ENCODE measurements at regions not wholly inside any gene's neighbourhood (a gene's known extent, or its start where the extent isn't known, plus 50 kb on each side); places are given as distances from the start of the nearest gene placed in this dataset.

DNA sequence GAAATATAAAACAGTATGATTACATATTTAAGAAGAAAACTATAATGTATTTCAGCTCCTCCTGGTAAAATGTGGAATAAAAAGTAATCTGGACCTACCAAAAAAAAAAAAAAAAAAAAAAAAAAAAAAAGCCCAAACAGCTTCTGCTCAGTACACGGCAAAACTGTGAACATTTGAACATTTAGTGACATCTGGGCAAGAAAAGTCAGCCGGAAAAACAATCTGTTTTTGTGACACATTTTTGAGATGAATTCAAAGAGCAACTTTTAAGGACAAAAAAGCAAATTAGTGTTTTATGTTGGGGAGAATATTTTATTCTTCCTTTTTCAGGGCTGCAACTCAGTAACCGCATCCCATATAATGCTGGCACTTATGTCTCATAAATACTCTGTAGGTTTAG is 649.7 kb upstream of the KCNMB2 start:
- Histone ChIP-seq H3K4me1 (ENCODE audit: control insufficient read depth in 4 of 4, insufficient read depth in 4 of 4, low read length in 3 of 4) (no peaks in the 10 kb centered on the region), H3K27ac (ENCODE audit: low read depth in 1 of 2, low read length in 2 of 2) (no peak overlapping the region), H3K36me3 (ENCODE audit: control insufficient read depth in 4 of 4, insufficient read depth in 3 of 4, low read depth in 1 of 4, low read length in 3 of 4) (no peaks in the 10 kb centered on the region), H3K9ac (ENCODE audit: low read depth in 1 of 2, low read length in 2 of 2) (no peak overlapping the region), H3K9me3 (ENCODE audit: control insufficient read depth in 4 of 4, low read length in 3 of 4) (no peaks in the 10 kb centered on the region), H3K4me3 (ENCODE audit: low read depth in 1 of 3, low read length in 3 of 3) (no peak overlapping the region), H3K27me3 (ENCODE audit: control insufficient read depth in 4 of 4, insufficient read depth in 4 of 4, low read length in 3 of 4) (no peaks in the 10 kb centered on the region)
- no peak for DNase-seq (ENCODE audit: low spot score)
- WGBS, result 95% methylated on average over 3 of the region's 3 CpGs
- TF ChIP-seq FOXA1 (IDR thresholded peaks at IDR 0.05) (no peak), GABPA (IDR thresholded peaks at IDR 0.05 in 1 of 2, conservative IDR thresholded peaks at IDR 0.05 in 1 of 2) (no peak), EGR1 (IDR thresholded peaks at IDR 0.05; ENCODE audit: low read depth in 2 of 2) (no peak), FOXA2 (IDR thresholded peaks at IDR 0.05) (no peak)

DNA sequence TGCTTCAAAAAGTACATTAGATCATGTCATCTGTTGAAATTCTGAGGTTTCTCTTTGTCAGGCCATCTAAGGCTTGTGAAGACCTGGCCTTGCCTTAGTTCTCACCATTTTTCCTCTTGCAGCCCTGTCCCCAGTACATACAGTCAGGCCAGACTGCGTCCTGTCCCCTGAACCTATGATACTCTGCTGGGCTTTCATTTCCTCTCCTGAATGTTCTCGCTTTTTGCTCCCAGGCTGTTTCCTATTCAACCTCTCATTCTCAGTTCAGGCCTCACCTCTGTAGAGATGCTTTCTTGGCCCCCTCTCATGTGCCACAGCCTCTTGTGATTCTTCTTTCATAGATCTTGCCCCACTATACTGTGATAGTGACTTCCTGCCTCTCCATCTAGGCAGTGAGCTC is 648.8 kb upstream of the KCNMB2 start:
- WGBS, result 93% methylated on average over 2 of the region's 2 CpGs
- no peak for TF ChIP-seq EGR1 (IDR thresholded peaks at IDR 0.05; ENCODE audit: low read depth in 2 of 2)
- no peak for TF ChIP-seq NR2F2 (IDR thresholded peaks at IDR 0.05)
- TF ChIP-seq, protein P1, sequence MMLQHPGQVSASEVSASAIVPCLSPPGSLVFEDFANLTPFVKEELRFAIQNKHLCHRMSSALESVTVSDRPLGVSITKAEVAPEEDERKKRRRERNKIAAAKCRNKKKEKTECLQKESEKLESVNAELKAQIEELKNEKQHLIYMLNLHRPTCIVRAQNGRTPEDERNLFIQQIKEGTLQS (IDR thresholded peaks at IDR 0.05), result no peak
- TF ChIP-seq FOXA1 (IDR thresholded peaks at IDR 0.05), result no peak
- TF ChIP-seq GABPA (IDR thresholded peaks at IDR 0.05 in 1 of 2, conservative IDR thresholded peaks at IDR 0.05 in 1 of 2), result no peak
- TF ChIP-seq FOXA2 (IDR thresholded peaks at IDR 0.05), result no peak
- no peak for TF ChIP-seq RXRA (IDR thresholded peaks at IDR 0.05)
- TF ChIP-seq YY1 (IDR thresholded peaks at IDR 0.05), result no peak
- TF ChIP-seq, protein P2, sequence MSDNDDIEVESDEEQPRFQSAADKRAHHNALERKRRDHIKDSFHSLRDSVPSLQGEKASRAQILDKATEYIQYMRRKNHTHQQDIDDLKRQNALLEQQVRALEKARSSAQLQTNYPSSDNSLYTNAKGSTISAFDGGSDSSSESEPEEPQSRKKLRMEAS (IDR thresholded peaks at IDR 0.05), result no peak
- no peak for TF ChIP-seq TAF1 (conservative IDR thresholded peaks at IDR 0.05)
- no peak for TF ChIP-seq SP1 (IDR thresholded peaks at IDR 0.05)
- TF ChIP-seq, protein P3, sequence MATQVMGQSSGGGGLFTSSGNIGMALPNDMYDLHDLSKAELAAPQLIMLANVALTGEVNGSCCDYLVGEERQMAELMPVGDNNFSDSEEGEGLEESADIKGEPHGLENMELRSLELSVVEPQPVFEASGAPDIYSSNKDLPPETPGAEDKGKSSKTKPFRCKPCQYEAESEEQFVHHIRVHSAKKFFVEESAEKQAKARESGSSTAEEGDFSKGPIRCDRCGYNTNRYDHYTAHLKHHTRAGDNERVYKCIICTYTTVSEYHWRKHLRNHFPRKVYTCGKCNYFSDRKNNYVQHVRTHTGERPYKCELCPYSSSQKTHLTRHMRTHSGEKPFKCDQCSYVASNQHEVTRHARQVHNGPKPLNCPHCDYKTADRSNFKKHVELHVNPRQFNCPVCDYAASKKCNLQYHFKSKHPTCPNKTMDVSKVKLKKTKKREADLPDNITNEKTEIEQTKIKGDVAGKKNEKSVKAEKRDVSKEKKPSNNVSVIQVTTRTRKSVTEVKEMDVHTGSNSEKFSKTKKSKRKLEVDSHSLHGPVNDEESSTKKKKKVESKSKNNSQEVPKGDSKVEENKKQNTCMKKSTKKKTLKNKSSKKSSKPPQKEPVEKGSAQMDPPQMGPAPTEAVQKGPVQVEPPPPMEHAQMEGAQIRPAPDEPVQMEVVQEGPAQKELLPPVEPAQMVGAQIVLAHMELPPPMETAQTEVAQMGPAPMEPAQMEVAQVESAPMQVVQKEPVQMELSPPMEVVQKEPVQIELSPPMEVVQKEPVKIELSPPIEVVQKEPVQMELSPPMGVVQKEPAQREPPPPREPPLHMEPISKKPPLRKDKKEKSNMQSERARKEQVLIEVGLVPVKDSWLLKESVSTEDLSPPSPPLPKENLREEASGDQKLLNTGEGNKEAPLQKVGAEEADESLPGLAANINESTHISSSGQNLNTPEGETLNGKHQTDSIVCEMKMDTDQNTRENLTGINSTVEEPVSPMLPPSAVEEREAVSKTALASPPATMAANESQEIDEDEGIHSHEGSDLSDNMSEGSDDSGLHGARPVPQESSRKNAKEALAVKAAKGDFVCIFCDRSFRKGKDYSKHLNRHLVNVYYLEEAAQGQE (IDR thresholded peaks at IDR 0.05), result no peak
- TF ChIP-seq, protein P4, sequence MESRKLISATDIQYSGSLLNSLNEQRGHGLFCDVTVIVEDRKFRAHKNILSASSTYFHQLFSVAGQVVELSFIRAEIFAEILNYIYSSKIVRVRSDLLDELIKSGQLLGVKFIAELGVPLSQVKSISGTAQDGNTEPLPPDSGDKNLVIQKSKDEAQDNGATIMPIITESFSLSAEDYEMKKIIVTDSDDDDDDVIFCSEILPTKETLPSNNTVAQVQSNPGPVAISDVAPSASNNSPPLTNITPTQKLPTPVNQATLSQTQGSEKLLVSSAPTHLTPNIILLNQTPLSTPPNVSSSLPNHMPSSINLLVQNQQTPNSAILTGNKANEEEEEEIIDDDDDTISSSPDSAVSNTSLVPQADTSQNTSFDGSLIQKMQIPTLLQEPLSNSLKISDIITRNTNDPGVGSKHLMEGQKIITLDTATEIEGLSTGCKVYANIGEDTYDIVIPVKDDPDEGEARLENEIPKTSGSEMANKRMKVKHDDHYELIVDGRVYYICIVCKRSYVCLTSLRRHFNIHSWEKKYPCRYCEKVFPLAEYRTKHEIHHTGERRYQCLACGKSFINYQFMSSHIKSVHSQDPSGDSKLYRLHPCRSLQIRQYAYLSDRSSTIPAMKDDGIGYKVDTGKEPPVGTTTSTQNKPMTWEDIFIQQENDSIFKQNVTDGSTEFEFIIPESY (IDR thresholded peaks at IDR 0.05), result no peak
- TF ChIP-seq HNF4A (conservative IDR thresholded peaks at IDR 0.05), result no peak
- TF ChIP-seq HNF4G (IDR thresholded peaks at IDR 0.05), result no peak
- TF ChIP-seq, protein P5, sequence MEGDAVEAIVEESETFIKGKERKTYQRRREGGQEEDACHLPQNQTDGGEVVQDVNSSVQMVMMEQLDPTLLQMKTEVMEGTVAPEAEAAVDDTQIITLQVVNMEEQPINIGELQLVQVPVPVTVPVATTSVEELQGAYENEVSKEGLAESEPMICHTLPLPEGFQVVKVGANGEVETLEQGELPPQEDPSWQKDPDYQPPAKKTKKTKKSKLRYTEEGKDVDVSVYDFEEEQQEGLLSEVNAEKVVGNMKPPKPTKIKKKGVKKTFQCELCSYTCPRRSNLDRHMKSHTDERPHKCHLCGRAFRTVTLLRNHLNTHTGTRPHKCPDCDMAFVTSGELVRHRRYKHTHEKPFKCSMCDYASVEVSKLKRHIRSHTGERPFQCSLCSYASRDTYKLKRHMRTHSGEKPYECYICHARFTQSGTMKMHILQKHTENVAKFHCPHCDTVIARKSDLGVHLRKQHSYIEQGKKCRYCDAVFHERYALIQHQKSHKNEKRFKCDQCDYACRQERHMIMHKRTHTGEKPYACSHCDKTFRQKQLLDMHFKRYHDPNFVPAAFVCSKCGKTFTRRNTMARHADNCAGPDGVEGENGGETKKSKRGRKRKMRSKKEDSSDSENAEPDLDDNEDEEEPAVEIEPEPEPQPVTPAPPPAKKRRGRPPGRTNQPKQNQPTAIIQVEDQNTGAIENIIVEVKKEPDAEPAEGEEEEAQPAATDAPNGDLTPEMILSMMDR (IDR thresholded peaks at IDR 0.05; ENCODE audit: low read depth, low read length, missing input control), result no peak
- H3K4me1 ChIP-seq (ENCODE audit: control insufficient read depth in 4 of 4, insufficient read depth in 4 of 4, low read length in 3 of 4), result no peaks in the 10 kb centered on the region
- no peaks in the 10 kb centered on the region for H3K36me3 ChIP-seq (ENCODE audit: control insufficient read depth in 4 of 4, insufficient read depth in 3 of 4, low read depth in 1 of 4, low read length in 3 of 4)
- no peaks in the 10 kb centered on the region for H3K27me3 ChIP-seq (ENCODE audit: control insufficient read depth in 4 of 4, insufficient read depth in 4 of 4, low read length in 3 of 4)
- H3K27ac ChIP-seq (ENCODE audit: low read depth in 1 of 2, low read length in 2 of 2), result no peak overlapping the region
- no peaks in the 10 kb centered on the region for H3K9me3 ChIP-seq (ENCODE audit: control insufficient read depth in 4 of 4, low read length in 3 of 4)
- no peak overlapping the region for H3K4me3 ChIP-seq (ENCODE audit: low read depth in 1 of 3, low read length in 3 of 3)
- no peak overlapping the region for H3K9ac ChIP-seq (ENCODE audit: low read depth in 1 of 2, low read length in 2 of 2)
- DNase-seq (ENCODE audit: low spot score), result no peak
